ENCODE measurements at regions not wholly inside any gene's neighbourhood (a gene's known extent, or its start where the extent isn't known, plus 50 kb on each side); places are given as distances from the start of the nearest gene placed in this dataset.

- Histone ChIP-seq H3K4me3 (no peak overlapping the region), H2AFZ (no peak overlapping the region), H3K79me2 (replicated peaks; ENCODE audit: insufficient read depth) (no peaks in the 10 kb centered on the region), H3K4me1 (ENCODE audit: insufficient read depth) (peaks cover 10% of the 10 kb centered on the region; the same call in 1 of the 2 replicates), H3K27ac (ENCODE audit: low read depth) (no peak overlapping the region), H3K36me3 (ENCODE audit: insufficient read depth) (no peaks in the 10 kb centered on the region), H3K27me3 (ENCODE audit: insufficient read depth) (no peaks in the 10 kb centered on the region), H4K20me1 (replicated peaks; ENCODE audit: insufficient read depth) (no peaks in the 10 kb centered on the region), H3K9me2 (ENCODE audit: insufficient read depth) (peaks cover 9% of the 10 kb centered on the region), H3K4me2 (no peak overlapping the region), H3F3A (replicated peaks; ENCODE audit: low read depth) (no peaks in the 10 kb centered on the region)
- H3K27ac Mint-ChIP-seq, result no peak overlapping the region; the same call in 1 of the 2 replicates
- H3K27me3 Mint-ChIP-seq (ENCODE audit: insufficient read depth, low read depth, poor library complexity), result no peaks in the 10 kb centered on the region
- TF ChIP-seq JUNB (IDR thresholded peaks at IDR 0.05; ENCODE audit: unreplicated experiment) (no peak), CREB1 (CRISPR knock-in tag; IDR thresholded peaks at IDR 0.05; ENCODE audit: low read depth) (no peak), NANOG (IDR thresholded peaks at IDR 0.05; ENCODE audit: borderline replicate concordance) (no peak), EZH2 (IDR thresholded peaks at IDR 0.05; ENCODE audit: low read depth, unreplicated experiment) (no peak), ZNF114 (CRISPR knock-in tag; IDR thresholded peaks at IDR 0.05) (no peak), STAT1 (IDR thresholded peaks at IDR 0.05; ENCODE audit: unreplicated experiment) (no peak), POLR2AphosphoS5 (IDR thresholded peaks at IDR 0.05; ENCODE audit: low read depth) (no peak), ZNF331 (CRISPR knock-in tag; IDR thresholded peaks at IDR 0.05; ENCODE audit: low read depth) (no peak), ETS1 (IDR thresholded peaks at IDR 0.05) (no peak), ZNF462 (CRISPR knock-in tag; IDR thresholded peaks at IDR 0.05) (no peak), CTCF (conservative IDR thresholded peaks at IDR 0.05; ENCODE audit: low read depth in 2 of 2) (no peak), REST (IDR thresholded peaks at IDR 0.05; ENCODE audit: unreplicated experiment) (no peak), EZH2phosphoT487 (IDR thresholded peaks at IDR 0.05; ENCODE audit: unreplicated experiment) (no peak)
- DNase-seq (ENCODE audit: low spot score) (no peak), ATAC-seq (no peak)
- H3K4me3 Mint-ChIP-seq, result no peak overlapping the region
- peaks cover 1% of the 10 kb centered on the region; the same call in 2 of the 3 replicates for H3K4me1 Mint-ChIP-seq
- H3K9me3 Mint-ChIP-seq, result peaks cover 4% of the 10 kb centered on the region; the same call in 2 of the 3 replicates
- 0 out of 3 replicates have a peak, but pooled peaks cover 7% of the 10 kb centered on the region for H3K36me3 Mint-ChIP-seq (ENCODE audit: low read depth)
These were observed 970.1 kb downstream of the ADGRL3 start for GRCh38 chr4:62170235-62170634.
